Panc1 (cell line): ENCODE measurements at regions not wholly inside any gene's neighbourhood (a gene's known extent, or its start where the extent isn't known, plus 50 kb on each side); places are given as distances from the start of the nearest gene placed in this dataset.

Source experiments
- CTCF ChIP-seq: fragments of 450-650 bp; IDR thresholded peaks from 2 replicates; pipeline ENCODE4 v1.5.1; 2017; ENCODE audit warnings: mild to moderate bottlenecking
- SIN3A ChIP-seq: IDR thresholded peaks from 2 replicates; pipeline ENCODE4 v1.6.1; 2012; ENCODE audit warnings: low read depth, mild to moderate bottlenecking, low read length, moderate library complexity, borderline replicate concordance; ENCODE audit not compliant: insufficient read depth

GRCh38 chr4:119980456-119980855, 86.2 kb downstream of the MAD2L1 start:
- no peak for TF ChIP-seq CTCF
- TF ChIP-seq SIN3A: no peak
